ENCODE measurements at regions not wholly inside any gene's neighbourhood (a gene's known extent, or its start where the extent isn't known, plus 50 kb on each side); places are given as distances from the start of the nearest gene placed in this dataset.
A peak's percentile ranks its signal among the peaks of the same experiment; 100 is the strongest.

DNA sequence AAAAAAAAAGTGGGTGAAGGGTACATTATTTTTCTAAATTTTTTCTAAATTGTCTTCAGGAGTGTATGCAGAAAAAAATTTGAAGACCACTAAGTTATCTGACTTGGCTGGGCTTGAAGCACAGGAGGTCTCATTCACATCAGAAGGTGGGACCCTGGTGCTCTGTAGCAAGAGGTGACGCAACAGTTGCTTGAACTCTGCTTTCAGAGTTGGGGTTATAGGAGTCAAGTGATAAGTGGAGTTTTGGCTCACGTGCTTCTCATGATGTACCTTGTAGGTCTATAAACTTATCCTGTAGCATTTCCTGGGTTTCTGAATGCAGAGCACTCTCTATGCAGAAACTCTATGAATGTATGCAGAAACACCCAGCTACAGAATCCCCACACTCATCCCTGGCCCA lies 58.5 kb upstream of the FOXC1 start:
- H3K4me3 ChIP-seq (ENCODE audit: control insufficient read depth, low read depth, low read length) = no peak overlapping the region
- no peak for DNase-seq (ENCODE audit: low read depth)
- TF ChIP-seq, protein P1, sequence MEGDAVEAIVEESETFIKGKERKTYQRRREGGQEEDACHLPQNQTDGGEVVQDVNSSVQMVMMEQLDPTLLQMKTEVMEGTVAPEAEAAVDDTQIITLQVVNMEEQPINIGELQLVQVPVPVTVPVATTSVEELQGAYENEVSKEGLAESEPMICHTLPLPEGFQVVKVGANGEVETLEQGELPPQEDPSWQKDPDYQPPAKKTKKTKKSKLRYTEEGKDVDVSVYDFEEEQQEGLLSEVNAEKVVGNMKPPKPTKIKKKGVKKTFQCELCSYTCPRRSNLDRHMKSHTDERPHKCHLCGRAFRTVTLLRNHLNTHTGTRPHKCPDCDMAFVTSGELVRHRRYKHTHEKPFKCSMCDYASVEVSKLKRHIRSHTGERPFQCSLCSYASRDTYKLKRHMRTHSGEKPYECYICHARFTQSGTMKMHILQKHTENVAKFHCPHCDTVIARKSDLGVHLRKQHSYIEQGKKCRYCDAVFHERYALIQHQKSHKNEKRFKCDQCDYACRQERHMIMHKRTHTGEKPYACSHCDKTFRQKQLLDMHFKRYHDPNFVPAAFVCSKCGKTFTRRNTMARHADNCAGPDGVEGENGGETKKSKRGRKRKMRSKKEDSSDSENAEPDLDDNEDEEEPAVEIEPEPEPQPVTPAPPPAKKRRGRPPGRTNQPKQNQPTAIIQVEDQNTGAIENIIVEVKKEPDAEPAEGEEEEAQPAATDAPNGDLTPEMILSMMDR (conservative IDR thresholded peaks at IDR 0.05; ENCODE audit: control insufficient read depth, insufficient read depth, low read depth, low read length) = no peak

DNA sequence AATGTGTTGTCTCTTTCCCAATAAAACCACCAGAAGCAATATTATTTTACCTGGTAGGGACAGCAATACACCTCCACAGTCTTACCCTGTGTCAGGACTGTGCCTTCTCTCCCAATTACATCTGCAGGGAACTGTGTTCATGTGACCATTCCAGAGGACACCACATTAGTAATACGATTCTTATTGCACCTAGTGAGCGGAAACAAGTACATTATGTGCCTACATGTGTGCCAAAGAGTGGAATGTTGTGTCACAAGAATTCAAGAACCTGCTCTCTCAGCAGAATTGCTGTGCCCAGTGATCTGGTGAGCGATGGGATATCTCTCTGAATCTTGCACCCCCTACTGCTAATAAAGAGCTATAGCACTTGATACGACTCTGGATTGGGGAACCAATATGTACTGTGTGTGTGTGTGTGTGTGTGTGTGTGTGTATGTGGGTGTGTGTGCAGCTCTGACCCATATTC lies 57.4 kb upstream of the FOXC1 start:
- DNase-seq (ENCODE audit: low read depth) = peak; percentile 69
- TF ChIP-seq, protein P1 (conservative IDR thresholded peaks at IDR 0.05; ENCODE audit: control insufficient read depth, insufficient read depth, low read depth, low read length) = peak; percentile 54
- H3K4me3 ChIP-seq (ENCODE audit: control insufficient read depth, low read depth, low read length) = no peak overlapping the region

DNA sequence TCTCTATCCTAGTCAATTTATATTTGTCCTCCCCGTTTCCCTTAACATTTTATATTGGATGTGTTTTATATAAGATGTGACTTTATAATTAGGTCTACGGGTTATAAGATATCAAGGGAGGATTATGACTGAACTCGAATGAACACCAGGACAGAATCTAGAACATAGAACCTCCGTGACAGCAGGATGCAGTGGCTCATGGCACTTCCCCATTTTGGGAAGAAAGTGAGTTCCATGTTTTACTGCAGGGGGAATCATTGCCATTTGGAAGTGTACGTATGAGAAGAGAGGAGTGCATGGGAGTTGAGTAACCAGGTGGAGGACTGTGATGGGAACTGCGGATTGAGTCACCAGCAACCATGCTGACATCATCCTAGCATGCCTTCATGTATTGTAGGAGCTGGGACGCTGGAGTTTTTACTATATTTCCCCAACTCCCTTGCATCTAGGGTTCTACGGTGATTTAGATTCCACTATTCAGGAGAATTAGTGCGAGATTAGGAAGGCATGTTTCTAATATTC lies 56.1 kb upstream of the FOXC1 start:
- DNase-seq (ENCODE audit: low read depth) = peak; percentile 56
- TF ChIP-seq, protein P1 (conservative IDR thresholded peaks at IDR 0.05; ENCODE audit: control insufficient read depth, insufficient read depth, low read depth, low read length) = no peak
- H3K4me3 ChIP-seq (ENCODE audit: control insufficient read depth, low read depth, low read length) = no peak overlapping the region

DNA sequence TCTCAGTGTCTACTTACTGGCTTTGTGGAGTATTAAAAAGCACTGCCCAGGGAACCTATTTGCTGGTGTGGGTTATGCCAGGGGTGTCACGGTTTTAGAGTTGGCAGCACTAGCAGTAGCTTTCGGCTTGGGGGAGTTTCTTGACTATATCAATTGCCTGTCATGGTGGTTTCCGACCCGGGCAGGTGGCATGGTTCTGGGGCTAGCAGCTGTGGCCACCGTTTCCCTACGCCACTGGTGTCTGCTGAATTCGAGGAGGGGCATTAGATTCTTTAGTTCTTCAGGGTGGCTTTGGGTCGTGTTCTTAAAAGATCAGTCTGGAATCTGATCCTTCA lies 55.6 kb upstream of the FOXC1 start:
- peak overlapping the region; percentile 78 for H3K4me3 ChIP-seq (ENCODE audit: control insufficient read depth, low read depth, low read length)
- no peak for DNase-seq (ENCODE audit: low read depth)
- TF ChIP-seq, protein P1 (conservative IDR thresholded peaks at IDR 0.05; ENCODE audit: control insufficient read depth, insufficient read depth, low read depth, low read length) = no peak

- peak; percentile 62 for DNase-seq (ENCODE audit: low read depth)
Observed at GRCh38 chr6:1554476-1555310, 55.0 kb upstream of the FOXC1 start.

GRCh38 chr6:1558388-1558787 lies 51.3 kb upstream of the FOXC1 start:
- TF ChIP-seq, protein P1 (conservative IDR thresholded peaks at IDR 0.05; ENCODE audit: control insufficient read depth, insufficient read depth, low read depth, low read length) = no peak
- DNase-seq (ENCODE audit: low read depth) = peak; percentile 61
- no peak overlapping the region for H3K4me3 ChIP-seq (ENCODE audit: control insufficient read depth, low read depth, low read length)

More at GRCh38 chr6:1554476-1555310, 55.0 kb upstream of the FOXC1 start:
- TF ChIP-seq, protein P1 (conservative IDR thresholded peaks at IDR 0.05; ENCODE audit: control insufficient read depth, insufficient read depth, low read depth, low read length) = no peak
- peak overlapping the region; percentile 78 for H3K4me3 ChIP-seq (ENCODE audit: control insufficient read depth, low read depth, low read length)
